Middle frontal gyrus (tissue), 1 donor: ENCODE measurements at regions not wholly inside any gene's neighbourhood (a gene's known extent, or its start where the extent isn't known, plus 50 kb on each side); places are given as distances from the start of the nearest gene placed in this dataset.

ENCODE experiments used
- DNase-seq: peaks from one replicate; pipeline ENCODE4 v3.0.0-alpha.2; 2015; ENCODE audit warnings: low spot score; ENCODE audit errors: extremely low spot score

DNA sequence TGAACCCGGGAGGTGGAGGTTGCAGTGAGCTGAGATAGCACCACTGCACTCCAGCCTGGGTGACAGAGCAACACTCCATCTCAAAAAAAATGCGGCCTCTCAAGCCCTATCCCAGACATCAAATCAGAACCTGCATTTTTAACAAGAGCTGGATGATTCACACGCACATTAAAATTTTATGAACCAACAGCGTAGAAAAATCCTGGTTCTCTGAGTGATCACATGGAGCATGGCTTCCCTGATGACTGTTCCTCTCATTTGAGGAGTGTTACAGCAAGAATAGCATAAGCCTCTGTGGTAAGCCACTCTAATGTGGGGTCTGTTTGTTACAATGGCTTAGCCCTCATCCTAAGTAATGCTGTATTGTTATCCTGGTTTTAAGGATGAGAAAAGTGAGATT is 163.6 kb downstream of the BRMS1L start:
- no peak for DNase-seq

DNA sequence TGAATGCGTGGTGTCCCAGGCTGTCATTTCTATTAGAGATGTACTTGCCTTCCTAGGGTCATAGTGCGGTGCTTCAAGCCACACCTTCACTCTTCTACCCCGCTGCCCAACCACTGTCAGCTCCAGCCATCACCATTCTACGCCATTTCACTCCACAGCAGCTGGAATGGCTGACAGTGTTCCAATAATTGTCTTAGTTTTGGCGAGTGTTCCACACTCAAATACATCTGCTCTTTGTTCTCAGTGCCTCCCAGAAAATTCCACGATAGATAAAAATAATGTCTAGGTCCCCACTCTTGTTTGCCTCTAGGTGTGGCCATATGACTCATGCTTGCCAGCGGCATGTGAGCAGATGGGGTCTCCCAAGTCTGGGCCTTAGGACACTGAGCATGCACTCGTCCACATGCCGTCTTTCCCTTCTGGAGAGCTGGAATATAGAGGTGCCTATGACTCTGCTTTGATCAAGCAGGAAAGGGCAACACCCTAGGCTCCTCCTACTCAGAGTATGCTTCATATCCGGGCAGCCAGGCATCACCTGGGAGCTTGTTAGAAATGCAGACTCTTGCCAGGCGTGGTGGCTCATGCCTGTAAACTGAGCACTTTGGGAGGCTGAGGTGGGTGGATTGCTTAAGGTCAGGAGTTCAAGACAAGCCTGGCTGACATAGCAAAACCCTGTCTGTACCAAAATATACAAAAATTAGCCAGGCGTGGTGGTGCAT is 163.0 kb downstream of the BRMS1L start:
- DNase-seq, result no peak

DNA sequence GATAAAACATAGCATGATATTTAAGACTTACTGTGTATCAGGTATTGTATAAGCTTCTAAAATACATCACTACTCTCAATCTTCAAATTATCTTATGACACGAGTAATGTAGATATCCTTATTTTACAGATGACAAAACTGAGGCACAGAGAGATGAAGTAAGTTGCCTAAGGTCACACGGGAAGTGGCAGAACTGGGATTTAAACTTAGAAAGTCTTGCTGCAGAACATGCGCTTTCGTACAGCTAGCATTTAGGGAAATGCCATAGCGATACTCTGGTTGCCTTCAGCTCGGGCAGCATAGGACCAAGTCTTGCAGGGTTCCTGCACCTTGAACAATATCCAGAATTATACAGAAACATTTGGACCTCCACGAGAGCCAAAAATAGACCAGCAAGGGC is 162.4 kb downstream of the BRMS1L start:
- no peak for DNase-seq

DNA sequence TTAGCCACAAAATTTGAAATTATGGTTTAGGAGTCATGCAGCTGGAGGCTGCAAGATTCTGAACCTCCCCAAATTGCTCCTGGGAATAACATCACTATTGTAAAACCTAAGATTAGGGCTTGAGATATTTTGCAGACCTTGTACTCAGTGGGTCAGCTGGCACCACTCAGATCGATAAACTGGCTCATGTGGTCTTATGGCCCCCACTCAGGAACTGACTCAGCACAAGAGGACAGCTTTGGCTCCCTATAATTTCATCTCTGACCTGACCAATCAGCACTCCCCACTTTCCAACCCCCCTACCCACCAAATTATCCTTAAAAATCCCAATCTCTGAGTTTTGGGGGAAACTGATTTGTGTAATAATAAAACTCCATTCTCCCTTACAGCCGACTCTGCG is 161.6 kb downstream of the BRMS1L start:
- DNase-seq, result no peak

DNA sequence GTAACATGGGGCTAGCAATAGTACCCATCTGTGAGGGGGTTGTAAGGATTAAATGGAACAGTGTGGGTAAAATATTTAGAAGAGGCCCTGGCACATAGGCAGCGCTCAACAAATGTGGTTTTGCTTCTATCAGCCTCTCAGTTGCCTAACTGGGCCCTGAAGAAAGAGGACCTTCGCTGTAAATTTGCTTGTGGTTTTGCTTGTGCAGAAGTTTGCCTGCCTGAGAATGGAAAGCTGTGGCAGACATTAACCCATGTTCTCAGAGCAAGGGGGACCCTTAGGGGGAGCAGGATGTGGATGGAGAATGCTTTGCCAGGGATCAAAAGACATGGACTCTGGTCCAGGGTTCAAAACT is 160.1 kb downstream of the BRMS1L start:
- DNase-seq, result no peak

DNA sequence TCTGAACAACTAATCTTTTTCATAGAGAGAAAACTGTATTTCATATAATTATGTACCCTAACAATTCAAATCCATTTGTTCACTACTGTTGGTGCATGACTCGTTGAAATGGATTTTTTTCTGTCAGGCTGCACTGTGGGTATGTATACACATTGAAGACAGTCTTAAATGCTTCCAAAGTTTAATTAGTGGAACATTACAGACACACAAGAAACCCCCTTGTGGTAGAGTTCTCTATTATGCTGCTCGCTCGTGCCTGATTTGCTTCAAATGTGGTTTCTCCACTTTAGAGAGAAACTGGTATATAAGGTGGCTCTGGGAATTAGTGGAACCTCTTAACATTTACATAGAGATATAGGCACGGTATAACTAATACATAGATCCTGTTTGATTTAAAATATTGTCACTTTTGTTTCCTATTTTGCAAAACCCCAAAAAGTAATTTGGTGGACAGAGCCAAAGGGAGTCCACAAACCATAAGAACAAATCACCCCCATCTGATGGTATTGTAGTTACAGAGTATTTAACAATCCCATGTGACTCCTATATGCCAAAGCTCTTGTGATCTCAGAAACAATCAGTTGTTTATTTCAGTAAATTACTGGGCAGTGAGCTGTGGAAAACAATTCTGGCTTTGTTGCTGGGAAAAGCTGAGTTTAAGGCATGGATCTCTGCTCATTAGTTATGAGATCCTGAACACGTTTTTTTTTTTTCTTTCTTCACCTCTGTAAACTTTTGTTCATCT is 159.5 kb downstream of the BRMS1L start:
- DNase-seq, result peak; percentile 65

DNA sequence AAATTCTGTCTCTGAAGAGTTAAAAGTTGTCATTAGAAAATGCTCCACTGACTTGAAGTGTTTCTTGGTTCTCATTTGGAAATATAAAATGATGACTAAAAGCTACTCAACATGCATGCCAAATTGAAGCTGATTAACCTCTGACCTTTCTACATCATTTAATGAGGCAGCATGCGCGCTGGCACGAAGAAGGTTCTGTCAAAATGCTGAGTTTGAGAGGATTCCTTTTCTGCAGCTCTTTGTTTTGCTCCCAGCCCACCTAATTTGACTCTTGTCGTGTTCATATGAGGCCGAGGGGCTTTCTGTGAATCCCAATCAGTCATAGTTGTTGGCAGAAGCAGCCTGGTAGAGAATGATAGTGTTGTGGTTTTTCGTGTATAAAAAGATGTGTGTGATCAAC is 153.4 kb downstream of the BRMS1L start:
- no peak for DNase-seq

DNA sequence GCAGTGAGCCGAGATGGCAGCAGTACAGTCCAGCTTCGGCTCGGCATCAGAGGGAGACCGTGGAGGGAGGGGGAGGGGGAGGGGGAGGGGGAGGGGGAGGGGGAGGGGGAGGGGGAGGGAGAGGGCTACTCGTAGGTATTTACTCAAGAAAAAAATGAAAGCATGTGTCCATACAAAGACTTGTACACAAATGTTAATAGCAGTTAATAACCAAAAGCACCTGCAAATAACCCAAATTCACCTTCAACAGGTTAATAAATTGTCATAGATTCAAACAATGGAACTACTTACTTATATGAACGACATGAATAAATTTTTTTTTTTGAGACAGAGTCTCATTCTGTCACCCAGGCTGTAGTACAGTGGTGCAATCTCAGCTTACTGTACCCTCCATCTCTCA is 152.4 kb downstream of the BRMS1L start:
- no peak for DNase-seq

DNA sequence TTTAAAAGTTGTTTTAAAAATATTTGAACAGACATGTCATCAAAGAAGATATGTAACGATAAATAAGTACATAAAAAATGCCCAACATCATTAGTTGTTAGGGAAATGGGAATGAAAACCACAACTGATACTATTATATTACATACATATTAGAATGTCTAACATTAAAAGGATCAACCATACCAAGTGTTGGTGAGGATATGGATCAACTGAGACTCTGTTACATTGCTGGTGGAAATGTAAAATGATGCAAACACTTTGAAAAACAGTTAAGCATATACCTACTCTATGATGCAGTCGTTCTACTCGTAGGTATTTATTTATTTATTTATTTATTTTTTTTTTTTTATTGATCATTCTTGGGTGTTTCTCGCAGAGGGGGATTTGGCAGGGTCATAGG is 149.7 kb downstream of the BRMS1L start:
- no peak for DNase-seq

DNA sequence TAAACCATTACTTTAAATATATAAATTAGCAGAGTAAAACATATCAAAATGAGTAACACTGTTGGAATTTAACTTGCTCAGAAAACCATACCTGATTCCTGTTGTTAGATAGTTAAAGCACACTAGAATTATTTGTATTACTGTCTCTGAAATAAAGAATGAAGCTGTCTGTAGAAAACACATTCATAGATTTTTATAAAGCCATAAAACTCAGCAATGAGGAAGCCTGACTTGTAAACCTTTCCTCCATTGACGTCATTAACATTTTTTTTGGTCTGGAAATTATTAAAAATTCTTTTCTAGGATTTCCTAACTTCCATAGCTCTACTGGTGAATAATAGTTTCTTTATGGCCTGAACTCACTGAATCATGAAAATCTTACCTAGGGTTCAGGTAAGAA is 147.6 kb downstream of the BRMS1L start:
- no peak for DNase-seq

DNA sequence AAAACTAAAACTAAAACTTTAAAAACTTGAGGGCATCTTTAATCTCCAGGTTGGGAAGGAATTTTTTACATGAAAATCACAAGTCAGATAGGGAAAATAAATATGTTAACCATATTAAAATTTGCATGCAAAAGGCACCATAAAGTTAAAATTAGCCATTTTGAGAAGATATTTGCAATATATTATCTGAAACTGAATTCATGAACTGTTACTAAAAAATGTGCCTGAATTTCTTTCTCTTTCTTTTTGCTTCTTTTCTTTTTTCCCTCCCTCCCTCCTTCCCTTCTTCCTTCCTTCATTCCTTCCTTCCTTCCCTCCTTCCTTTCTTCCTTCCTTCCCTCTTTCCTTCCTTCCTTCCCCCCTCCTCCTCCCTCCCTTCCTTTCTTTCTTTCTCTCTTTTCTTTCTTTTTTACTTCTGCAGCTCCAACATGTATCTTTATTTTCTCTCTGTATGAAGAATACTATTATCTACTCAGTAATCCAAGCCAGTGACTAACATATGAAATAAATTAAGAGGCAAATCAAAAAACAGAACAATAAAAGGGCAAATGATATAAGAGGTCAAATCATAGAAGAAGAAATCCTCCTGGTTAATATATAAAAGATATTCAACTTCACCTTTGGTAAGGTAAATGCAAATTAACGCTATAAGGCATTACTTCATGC is 146.0 kb downstream of the BRMS1L start:
- DNase-seq, result no peak

DNA sequence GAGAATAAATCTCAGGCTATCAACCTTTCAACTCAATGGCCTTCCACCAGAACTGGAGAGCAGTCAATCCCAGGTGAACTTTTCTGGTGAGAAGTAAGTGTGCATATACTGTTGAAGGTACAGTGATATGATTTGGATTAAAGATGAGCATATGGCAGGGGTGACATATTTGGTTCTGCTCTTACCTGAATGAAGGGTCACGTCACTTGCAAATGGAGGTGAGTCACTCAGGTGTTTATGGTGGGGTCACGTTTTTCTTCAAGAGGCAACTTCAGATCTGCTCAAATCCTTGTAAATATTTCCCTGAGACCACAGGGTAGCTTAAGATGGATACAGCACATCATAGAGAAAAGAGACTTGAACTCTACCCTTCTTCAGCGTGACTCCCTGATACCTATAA is 143.2 kb downstream of the BRMS1L start:
- no peak for DNase-seq

DNA sequence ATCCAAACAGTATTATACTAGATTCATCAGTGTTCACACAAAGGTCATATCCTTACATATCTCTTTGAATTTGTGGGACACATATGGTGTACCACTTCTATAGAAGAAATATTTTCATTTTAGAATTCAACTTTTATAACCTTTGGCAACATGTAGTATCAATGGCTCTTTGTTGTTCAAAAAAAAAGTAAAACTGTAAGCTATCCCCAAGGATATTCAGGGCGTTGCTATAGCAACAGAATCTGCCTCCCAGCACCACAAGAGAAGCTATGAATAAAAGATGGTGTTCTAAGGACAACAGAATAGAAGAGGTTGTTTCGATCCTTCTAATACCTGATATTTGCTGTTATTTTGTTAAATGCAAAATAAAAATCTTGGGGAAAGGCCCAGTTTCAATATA is 139.3 kb downstream of the BRMS1L start:
- peak; percentile 58 for DNase-seq

DNA sequence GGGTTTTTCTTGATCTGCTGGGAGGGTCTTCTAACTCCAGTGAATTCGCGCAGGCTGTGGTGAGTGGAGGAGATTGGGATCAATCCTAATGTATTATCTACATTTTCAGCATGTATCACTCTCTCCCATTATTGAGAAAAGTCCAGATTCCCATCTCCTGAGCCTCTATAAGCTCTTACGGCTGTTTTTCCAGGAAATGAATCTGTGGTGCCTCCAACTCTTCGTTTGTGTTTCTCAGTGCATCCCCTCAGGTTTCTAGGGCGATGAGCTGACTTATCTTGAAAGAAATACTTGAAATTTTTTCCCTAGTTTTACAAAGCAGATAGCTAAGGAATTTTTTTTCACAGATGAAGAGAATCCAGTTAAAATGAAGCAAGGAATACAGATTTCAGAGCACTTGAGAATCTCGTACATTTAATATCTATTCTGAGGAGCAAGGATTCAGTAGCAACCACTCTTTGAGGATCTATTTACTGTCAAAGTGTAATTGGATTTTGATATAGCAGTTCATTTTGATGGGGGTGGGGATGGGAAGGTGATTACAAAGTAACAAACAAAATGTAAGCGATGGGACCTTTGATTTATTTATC is 138.7 kb downstream of the BRMS1L start:
- no peak for DNase-seq

DNA sequence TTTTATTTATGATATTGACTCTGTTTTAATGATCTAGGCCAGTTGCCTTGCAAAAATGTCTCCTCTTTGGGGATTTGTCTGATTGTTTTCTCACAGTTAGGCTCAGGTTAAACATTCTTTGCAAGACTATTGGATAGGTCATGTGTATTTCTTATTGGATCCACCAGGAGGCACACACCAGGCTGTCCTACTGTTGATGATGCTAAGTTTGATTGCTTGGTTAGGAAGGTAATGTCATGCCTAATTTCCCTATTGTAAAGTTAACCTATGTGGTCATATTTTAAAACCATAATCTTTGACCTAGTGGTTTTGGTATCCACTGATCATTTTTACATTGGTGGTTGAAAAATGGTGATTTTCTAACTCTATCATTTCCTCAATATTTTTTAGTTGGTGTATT is 137.1 kb downstream of the BRMS1L start:
- no peak for DNase-seq

DNA sequence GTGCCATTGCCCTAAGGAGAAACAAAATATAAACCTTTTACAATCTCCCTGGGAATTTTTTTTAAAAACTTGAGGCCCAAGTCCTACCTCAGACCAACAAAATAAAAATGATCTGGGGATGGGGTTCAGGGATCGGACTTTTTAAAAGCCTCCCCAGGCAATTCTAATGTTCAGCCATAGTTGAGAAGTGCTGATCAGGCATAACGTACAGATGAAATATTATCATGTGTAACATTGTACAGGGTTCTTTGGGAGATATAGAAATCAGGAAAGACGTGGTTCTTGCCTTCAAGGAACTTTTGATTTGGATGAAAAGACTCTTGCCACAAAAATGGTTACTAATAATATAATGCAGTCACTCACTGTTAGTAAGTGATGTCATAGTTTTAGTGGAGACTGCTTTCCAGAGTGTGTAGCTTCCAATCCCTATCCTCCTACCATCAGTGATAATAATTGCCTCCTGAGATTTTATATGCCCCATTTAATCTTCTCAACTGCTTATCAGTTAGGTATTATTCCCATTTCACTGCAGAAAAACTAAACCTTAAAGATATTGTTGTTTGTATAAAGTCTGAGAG is 135.6 kb downstream of the BRMS1L start:
- no peak for DNase-seq

DNA sequence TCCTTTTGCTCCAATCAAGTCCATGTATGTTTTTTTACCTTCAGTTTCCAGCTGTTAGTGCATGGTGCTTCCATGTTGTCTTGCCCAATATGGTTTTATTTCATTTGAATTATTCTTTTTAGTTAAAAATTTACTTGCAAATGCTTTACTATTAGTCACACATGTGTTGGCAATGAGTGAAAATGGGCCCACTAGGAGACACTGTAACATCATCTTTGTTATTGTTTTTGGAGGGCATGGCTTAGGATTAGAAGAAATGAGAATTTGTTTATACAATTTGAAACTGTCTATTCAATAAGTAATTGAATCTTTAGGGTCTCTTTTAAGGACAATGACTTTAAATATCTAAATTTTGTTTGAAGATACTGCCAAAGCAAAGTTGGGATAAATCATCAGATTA is 133.7 kb downstream of the BRMS1L start:
- no peak for DNase-seq

DNA sequence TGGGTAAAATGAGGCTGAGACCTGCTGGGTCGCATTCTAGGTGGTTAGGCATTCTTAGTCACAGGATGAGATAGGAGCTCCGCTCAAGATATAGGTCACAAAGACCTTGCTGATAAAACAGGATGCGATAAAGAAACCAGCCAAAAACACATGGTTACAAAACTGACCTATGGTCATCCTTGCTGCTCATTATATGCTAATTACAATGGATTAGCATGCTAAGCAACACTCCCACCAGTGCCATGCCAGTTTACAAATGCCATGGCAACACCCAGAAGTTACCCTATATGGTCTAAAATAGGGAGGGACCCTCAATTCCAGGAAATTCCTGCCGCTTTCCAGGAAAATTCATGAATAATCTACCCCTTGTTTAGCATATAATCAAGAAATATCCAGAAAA is 132.4 kb downstream of the BRMS1L start:
- DNase-seq, result no peak

DNA sequence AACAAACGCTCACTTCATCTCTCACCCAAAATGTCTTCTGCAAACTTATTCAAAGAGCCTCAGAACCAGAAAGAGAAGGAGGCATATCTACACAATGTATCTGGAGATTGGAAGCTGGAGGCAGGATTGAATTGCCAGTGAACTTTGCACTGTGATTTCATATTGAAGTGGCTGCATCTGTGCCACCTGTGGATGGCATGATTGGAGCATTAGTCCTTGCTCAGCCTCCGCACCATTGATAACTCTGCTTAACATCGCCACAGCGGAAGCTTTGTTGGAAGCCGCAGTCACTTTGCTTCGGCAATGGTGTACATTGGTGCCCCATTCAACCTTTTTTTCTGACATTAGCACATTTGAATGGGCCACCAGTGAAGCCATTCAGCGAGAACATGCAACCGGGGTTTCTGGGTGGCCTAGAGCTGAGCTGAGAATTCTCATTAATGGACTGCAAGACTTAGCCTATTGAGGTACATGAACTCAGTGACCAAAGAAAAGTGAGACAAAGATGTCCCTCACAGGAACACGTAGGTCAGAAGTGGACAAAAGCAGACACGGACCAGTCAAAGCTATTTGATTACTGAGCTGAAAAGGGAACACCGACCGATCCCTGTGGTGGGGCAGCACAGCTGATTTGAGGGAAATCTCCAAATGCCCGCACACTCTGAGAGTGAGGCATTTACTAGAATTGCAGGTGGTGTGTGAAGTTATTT is 130.4 kb downstream of the BRMS1L start:
- no peak for DNase-seq

DNA sequence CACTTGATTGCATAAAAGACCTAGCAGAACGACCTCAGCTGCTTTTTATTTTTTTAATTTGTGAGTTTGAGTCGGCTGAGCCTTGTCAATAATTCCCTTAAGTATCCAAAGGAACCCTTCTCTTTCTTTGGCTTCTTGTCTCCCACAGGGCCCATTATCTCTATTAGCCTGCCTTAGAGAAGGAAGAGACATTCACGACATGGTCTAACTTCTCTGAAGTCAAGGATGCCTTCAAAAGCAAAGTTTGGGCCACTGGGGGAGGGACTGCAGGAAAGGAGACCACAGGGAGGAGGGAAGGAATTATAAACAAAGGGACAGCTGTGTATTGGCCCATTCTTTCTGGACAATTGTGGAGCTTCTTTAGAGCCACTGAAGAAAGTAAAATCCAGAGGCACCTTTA is 126.4 kb downstream of the BRMS1L start:
- DNase-seq, result no peak

DNA sequence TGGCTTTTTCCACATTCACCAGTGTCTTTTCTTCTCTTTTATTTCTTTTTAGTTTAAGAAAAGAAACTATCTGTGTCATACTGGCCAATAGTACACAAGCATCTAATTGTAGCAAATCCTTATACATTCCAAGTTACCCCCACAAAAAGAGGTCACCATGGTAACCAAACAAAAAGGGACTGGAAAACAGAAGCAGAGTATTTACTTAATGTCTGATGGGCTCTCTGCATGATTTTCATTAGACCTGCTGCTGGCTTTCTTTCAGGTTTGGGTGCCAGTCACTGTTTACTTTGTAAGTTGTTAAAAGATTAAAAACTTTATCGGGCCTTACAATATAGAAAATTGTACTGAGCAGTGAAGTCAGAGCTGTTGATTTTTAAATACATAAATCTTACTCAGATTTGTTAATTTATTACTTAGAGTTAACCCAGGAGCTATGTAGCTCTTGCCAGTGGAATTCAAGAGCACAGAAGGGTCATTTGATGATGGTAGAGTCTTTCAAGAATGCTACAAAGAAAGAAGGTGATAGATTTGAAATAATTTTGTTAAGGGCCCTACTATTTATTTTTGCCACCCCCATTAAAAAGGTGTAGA is 123.9 kb downstream of the BRMS1L start:
- DNase-seq, result no peak
